Stimulated activated CD4-positive, alpha-beta T cell treated with anti-CD3 and anti-CD28 coated beads, Interleukin-2, amount 100 ng/mL, for 24 hours (primary cell): ENCODE measurements at regions not wholly inside any gene's neighbourhood (a gene's known extent, or its start where the extent isn't known, plus 50 kb on each side); places are given as distances from the start of the nearest gene placed in this dataset.
A peak's percentile ranks its signal among the peaks of the same experiment; 100 is the strongest.

Experiments
- DNase-seq, 2 donors: peaks; one replicate each; pipeline ENCODE4 v3.0.0-alpha.2; 2020

DNA sequence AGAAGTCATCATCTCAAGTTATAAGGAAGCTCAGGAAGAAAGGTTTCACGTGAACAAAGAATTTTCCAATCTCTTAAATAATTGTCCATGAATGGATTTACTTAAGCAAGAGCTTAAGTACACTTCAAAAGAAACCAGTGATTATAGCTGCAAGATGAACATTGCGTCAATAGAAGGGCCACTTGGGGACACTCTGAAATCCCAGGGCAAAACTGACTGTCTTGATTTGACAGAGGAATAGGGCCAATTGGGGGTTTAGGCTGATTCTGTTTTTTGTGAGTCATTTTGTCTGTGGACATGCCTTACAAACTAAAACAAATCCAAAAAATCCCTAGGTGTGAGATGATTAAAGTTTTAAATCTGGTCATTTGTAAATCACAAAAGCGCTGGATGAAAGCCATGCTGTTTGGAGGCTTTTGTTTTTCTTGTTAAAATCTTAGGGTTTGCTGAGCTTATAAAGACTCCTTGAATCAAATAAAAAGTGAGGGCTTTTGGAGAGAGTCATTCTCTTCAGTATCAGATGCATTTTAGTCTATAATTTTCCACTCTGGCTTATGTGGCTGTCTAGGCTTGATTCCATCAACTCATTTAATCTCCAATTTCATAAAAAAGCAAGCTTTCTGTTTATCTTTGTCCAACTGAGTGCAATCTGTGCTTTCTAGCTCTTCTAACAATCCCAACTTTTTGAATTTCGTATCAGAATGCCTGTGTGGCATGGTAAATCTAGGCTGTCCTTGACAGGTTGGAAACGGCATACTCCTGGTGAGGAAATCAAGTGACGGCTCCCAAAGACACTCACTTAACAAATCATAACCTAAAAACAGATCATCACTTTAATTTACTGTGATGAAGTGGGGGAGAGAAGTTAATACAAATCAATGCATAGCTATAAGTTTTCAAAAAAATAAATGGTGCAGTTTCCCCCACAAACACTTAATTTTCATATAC is 98.2 kb upstream of the SOX9 start:
- DNase-seq: no peak

DNA sequence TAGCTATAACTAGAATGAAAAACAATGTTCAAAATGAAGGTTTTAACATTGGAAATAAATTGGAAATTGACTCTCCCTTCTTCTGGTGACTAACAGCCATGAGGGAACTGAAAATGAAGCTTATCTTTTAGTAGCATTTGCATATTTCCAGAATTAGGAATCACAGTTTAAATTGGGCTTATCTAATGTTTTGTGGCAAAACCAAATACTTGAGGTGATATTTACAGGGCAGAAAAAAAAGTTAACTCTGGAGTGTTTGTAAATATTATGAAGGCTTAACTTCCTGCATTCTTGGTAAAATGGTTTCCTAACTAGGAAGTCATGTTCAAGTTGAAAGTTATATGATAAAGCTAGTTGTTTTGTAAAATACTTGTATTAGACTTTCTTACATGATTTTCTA is 96.4 kb upstream of the SOX9 start:
- no peak for DNase-seq

DNA sequence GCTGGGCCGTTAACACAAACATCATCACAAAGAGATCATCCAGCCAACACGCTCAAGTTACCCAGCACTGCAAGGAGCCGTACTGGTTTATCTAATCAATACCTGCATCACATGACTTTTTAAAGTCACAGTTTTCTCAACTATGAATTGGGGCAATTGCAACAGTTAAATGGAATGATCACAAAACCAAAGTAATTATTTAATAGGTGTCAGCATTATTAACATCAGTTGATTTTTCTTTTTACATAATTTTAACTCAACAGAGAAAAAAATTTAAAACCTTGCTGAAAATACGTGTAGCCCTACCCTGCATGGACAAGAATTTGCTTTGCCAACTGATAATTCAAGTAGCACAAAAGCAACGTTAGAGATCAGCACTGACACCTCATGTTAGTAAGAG is 95.7 kb upstream of the SOX9 start:
- no peak for DNase-seq

DNA sequence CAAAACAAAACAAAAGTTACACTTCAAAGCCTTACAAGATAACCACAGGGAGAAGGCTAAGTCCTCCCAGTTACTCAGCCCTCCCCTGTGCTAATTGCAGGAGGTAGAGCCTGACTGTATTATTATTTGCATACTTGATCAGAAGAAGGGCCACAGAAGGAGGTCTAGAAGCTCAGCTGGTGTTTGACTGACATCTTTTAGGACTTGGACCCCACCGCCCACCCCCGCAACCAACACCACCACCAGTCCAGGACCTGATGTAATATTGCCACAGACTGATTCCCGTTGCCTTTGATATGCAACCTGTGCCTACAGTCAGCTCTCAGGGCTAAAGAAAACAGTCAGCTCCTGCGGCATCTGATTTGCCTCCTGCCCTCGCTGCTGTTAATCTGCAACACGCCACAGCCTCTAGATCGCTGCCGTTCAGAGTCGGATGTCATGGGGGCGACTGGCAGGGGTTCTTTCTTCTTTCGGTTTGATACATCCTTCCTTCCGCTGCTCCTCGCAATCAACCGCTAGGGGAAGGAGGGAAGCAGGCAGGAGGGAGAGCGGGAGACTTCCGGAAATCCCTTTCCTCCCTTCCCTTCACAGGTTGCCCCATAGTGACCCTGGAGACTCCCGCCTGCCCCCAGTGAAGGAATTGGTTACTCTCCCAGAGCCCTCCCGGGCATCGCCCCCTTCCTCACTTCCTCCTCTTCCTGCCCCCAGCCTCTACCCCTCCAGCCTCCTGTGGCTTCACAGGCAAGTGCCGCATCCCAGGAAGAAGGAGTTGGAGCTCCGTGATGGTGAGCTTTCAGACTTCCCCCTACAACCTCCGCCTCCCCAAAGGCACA is 90.5 kb upstream of the SOX9 start:
- DNase-seq: peak; percentile 6 to 16

- no peak for DNase-seq
Observed at GRCh38 chr17:72031219-72031884, 89.5 kb upstream of the SOX9 start.

- DNase-seq: no peak
Observed at GRCh38 chr17:72033334-72033733, 87.5 kb upstream of the SOX9 start.

DNA sequence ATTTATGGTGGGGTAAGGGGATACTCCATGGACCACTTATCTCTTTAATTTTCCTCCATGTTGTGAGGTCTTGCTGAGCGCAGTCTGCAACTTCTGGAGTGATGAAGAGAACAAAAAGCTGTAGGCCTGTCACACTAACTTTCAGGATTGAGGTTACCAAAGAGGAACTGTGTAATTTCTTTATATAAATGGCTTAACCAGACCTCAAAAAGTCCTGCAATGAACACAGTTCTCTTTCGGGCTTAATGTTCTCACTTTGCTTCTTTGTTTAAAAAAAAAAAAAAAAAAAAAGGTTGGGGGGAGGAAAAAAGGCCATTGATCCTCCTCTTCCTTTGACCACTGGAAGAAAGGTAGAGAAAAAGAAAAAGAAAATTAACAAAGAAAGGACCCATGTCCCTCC is 86.8 kb upstream of the SOX9 start:
- no peak for DNase-seq

DNA sequence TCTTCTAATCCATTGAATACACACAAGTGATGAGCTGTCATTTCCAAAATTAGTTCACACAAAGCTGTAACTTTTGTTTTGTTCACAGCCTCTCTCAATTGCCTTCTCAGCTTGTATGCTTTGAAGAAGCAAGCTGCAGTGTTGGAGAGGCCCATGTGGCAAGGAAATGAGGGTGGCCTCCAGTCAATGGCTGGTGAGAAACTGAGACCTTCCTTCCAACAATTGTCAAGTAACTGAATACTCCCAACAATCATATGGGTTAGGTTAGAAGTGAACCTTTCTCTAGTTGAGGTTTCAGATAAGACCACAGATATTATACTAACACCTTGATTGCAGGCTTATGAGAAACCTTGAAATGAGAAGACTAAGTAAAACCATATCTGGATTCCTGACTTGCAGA is 82.4 kb upstream of the SOX9 start:
- no peak for DNase-seq

- no peak for DNase-seq
Observed at GRCh38 chr17:72039490-72039889, 81.3 kb upstream of the SOX9 start.

DNA sequence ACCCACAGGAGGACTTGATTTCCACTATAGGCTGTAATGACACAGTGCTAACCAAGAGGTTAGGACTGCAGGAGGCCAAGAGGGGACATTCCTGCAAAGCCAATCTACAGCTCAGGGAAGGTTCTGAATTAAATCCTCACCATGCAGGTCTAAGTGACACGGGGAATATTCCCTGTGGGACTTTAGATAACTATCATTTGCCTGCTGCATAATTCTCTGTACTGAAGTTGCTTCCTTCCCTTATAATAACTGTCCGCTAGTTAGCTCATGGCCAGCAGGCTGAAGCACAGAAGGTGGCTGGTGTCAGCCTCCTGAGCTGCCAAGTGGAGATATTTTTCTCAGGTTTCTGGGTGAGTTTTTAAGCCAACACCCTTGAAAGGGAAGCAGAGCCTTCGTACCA is 74.6 kb upstream of the SOX9 start:
- no peak for DNase-seq

GRCh38 chr17:72046643-72047612 is 73.9 kb upstream of the SOX9 start:
- DNase-seq: no peak

- no peak for DNase-seq
Observed at GRCh38 chr17:72049914-72050313, 70.9 kb upstream of the SOX9 start.

DNA sequence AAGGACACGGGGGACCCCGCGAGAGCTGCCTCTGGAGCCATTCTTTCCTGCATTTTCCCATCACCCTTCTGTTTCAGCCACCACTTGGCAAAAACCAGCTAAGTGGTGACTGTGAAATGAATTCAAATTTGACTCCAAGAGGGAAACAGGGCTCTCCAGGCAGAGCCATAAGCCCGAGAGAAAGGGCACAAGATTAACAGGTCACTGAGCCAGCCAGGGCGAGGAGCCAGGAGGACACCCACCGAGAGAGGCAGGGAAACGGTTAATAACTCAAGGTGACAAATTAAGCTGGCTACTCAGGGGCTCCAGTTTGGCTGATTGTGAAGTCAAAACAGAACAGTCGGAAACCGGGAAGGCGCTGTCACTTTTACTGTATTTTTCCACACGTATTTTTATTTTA is 67.8 kb upstream of the SOX9 start:
- DNase-seq: no peak

DNA sequence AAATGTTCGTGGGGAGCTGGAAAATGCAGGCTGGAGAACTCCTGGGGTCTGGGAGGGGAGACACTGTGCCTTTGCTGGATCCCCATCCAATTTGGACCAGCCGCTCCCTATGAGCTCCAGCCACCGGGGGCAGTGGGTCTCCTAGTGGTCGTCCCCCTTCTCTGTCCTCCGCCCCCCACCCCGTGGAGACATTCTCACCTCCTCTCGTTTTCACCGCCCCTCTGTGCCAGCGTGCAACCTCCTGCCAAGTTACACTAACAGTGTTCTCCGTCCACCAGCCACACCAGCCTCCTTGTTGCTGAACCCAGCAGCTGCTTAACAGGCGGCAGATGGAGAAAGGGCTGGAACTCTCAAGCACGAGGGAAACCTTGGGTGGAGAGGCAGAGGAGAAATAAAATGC is 67.4 kb upstream of the SOX9 start:
- DNase-seq: no peak

GRCh38 chr17:72056155-72056554 is 64.7 kb upstream of the SOX9 start:
- DNase-seq: no peak

- DNase-seq: no peak
Observed at GRCh38 chr17:72056727-72057290, 64.0 kb upstream of the SOX9 start.

- DNase-seq: no peak
Observed at GRCh38 chr17:72060084-72060483, 60.7 kb upstream of the SOX9 start.

DNA sequence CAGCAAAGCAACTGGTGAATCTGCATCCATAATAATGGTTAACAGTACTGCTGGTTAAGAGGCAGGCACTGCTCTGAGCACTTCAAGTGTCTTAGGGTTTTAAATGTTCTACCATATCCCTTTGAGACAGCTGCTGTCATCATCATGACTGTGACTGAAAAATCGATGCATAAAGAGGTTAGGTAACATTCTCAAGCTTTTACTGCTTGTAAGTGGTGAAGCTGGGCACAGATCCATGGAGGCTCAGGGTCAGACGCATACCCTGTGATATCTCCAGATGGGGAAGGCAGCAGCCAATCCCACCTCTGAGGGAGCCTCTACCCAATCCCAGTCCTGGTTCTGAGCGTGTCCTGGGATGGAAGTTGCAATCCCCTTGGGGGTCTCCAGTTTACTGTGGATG is 57.6 kb upstream of the SOX9 start:
- no peak for DNase-seq

DNA sequence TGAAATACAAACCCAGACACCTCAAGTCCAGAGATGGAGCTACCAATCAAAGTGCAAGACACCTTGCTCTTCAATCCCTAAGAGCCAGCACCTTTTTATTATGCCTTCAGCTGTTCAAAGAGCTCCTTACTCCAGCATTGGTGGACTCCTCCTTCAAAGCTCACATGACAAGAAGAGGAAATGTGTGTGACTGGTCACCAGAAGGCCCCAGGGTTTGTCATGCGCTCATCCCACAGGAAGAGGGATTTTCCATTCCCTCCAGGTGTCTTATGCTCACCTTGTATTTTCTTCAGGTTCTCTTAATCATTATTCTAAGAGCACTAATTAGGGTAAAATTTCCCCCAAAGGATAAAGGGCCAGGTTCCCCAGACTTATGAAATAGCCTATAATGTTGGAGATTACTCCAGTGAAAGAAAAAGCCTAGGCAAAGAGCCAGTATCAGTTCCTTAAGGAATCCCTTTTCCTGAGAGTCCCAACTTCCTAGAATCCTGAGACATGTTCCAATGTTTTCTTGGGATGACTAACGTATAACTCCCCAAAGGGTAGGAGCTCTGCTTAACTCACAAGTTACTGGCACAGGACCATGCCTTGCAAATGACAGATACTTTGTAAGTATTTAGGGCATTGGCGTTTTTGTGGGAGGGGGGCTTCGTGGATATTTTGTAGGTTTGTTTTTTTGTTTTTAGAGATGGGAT is 56.9 kb upstream of the SOX9 start:
- DNase-seq: no peak

DNA sequence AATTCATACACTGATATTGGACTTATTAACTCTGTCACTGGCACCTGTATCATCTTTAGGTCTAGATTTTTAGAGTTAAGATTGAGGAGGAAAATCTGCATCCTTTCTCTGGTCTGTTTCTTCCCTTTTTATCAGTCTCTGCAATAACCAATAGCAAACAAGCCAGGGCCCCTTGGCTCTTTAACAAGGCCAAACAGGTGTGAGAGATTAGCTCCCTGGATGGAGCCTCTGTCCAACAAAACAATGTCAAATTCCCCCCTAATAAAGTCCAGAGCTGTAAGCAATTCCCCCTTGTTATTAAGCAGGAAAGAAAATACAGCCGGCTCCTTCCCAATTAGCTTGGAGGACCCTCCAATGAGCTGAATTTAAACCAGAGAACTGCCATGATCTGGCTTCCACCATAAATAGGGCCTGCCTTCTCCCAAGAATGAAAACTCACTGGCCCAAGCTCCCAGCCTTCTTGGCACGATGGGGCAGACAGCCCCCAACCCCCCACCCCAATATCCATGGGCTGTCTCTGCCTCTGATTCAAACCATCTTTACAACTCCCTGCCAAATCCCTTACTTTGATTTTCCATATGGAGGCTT is 56.1 kb upstream of the SOX9 start:
- no peak for DNase-seq

- no peak for DNase-seq
Observed at GRCh38 chr17:72065556-72065955, 55.3 kb upstream of the SOX9 start.
